HepG2 (cell line): ENCODE measurements at regions not wholly inside any gene's neighbourhood (a gene's known extent, or its start where the extent isn't known, plus 50 kb on each side); places are given as distances from the start of the nearest gene placed in this dataset.

ENCODE experiments used
- ATAC-seq: fragments of 200-7000 bp; cut with Tn5 transposase; 3 replicates; pipeline ENCODE4 v1.9.1; 2020; ENCODE audit warnings: mild to moderate bottlenecking, moderate library complexity
- BruUV-seq: library from RNA; stranded (reverse); fragments of 400-500 nt; replicated peaks from 2 replicates; lab custom pipeline; 2021; lab: Mats Ljungman, UMichigan
- CTCF ChIA-PET: fragments of 300-600 bp; formaldehyde crosslinking; extraction: SDS; loops from one replicate; lab custom pipeline; 2021; ENCODE audit warnings: low total read pairs, inconsistent platforms, low intra/inter-chr PET ratio; lab: Yijun Ruan, JAX
- POLR2A ChIA-PET: fragments of 350-600 bp; sonication (Branson Sonifier 250); formaldehyde crosslinking; loops from one replicate; lab custom pipeline; 2020; ENCODE audit warnings: antibody characterized with exemption, inconsistent platforms; lab: Yijun Ruan, JAX
- DNase-seq: peaks from one replicate; pipeline ENCODE4 v3.0.0-alpha.2; 2015; ENCODE audit warnings: low spot score
- FAIRE-seq: peaks from 3 replicates; lab custom pipeline; 2011; peaks lifted over from hg19 to GRCh38; lab: Jason Lieb, UNC
- H2AFZ ChIP-seq: one replicate; pipeline ENCODE4 v1.6.1; 2011; ENCODE audit warnings: low read length, inconsistent platforms
- H3K27ac ChIP-seq: fragments of 300-600 bp; 3 replicates; pipeline ENCODE4 v1.8.0; 2011; ENCODE audit warnings: mixed run types, mild to moderate bottlenecking, mixed read lengths, low read length, inconsistent platforms; ENCODE audit not compliant: insufficient read depth; ENCODE audit errors: extremely low read length
- H3K27me3 ChIP-seq, 2 experiments: fragments of 200-600 bp in 1 of 2; 2 replicates in 1 of 2; 3 replicates in 1 of 2; pipeline versions ENCODE4 v1.6.0 to v1.8.0; 2011; ENCODE audit warnings: low read length in 2 of 2, mild to moderate bottlenecking in 2 of 2, moderate library complexity in 2 of 2, inconsistent platforms in 1 of 2; ENCODE audit not compliant: insufficient read depth in 2 of 2, control insufficient read depth in 1 of 2
- H3K36me3 ChIP-seq, 2 experiments: fragments of 200-600 bp in 1 of 2; replicated peaks in 1 of 2; 2 replicates in 1 of 2; 3 replicates in 1 of 2; pipeline versions ENCODE4 v1.5.1 to v1.8.0; 2011; ENCODE audit warnings: low read length in 2 of 2, inconsistent platforms in 1 of 2; ENCODE audit not compliant: insufficient read depth in 2 of 2, control insufficient read depth in 1 of 2
- H3K4me1 ChIP-seq: 2 replicates; pipeline ENCODE4 v1.5.1; 2012; ENCODE audit warnings: low read length, inconsistent platforms; ENCODE audit not compliant: insufficient read depth
- H3K4me2 ChIP-seq: 2 replicates; pipeline ENCODE4 v1.6.0; 2011; ENCODE audit warnings: low read depth, low read length, inconsistent platforms
- H3K4me3 ChIP-seq, 3 experiments: fragments of 200-600 bp in 1 of 3; sonication (generic), shearing (Covaris generic) in 1 of 3; replicated peaks in 1 of 3; 2 replicates each; pipeline ENCODE4 v1.5.1; 2011 to 2016; ENCODE audit warnings: low read length in 3 of 3, inconsistent platforms in 2 of 3, low read depth in 2 of 3, mild to moderate bottlenecking in 2 of 3, control low read depth in 1 of 3, mixed read lengths in 1 of 3; ENCODE audit not compliant: insufficient read depth in 1 of 3
- H3K79me2 ChIP-seq: one replicate; pipeline ENCODE4 v1.6.1; 2011; ENCODE audit warnings: low read length, inconsistent platforms; ENCODE audit not compliant: insufficient read depth
- H3K9ac ChIP-seq: 2 replicates; pipeline ENCODE4 v1.6.0; 2011; ENCODE audit warnings: mild to moderate bottlenecking, low read depth, low read length, inconsistent platforms; ENCODE audit not compliant: insufficient read depth
- H3K9me3 ChIP-seq: 2 replicates; pipeline ENCODE4 v1.5.1; 2012; ENCODE audit warnings: mild to moderate bottlenecking, low read length
- H4K20me1 ChIP-seq: 2 replicates; pipeline ENCODE4 v1.6.0; 2011; ENCODE audit warnings: inconsistent platforms, mild to moderate bottlenecking, low read length, moderate library complexity; ENCODE audit not compliant: insufficient read depth
- ARID2 ChIP-seq: sonication (generic); formaldehyde crosslinking; IDR thresholded peaks from 2 replicates; pipeline ENCODE4 v1.8.1; 2022; ENCODE audit warnings: mild to moderate bottlenecking, missing genetic modification reagents, borderline replicate concordance
- ARID5B ChIP-seq: IDR thresholded peaks from 2 replicates; pipeline ENCODE4 v1.4.0; 2020; ENCODE audit warnings: mild to moderate bottlenecking, missing genetic modification reagents
- ARNTL ChIP-seq: sonication (generic); formaldehyde crosslinking; IDR thresholded peaks from 2 replicates; pipeline ENCODE4 v1.4.0; 2020; ENCODE audit warnings: mild to moderate bottlenecking, missing genetic modification reagents
- ASH2L ChIP-seq: fragments of 300-600, 200-600 bp; sonication (generic); IDR thresholded peaks from 2 replicates; pipeline ENCODE4 v1.7.0; 2017; ENCODE audit warnings: low read depth, mild to moderate bottlenecking, moderate library complexity, mixed read lengths, low read length; ENCODE audit not compliant: insufficient read length
- HOXA9 ChIP-seq: sonication (generic); formaldehyde crosslinking; IDR thresholded peaks from 2 replicates; pipeline ENCODE4 v1.8.1; 2022; ENCODE audit warnings: missing genetic modification reagents, mild to moderate bottlenecking, moderate library complexity, borderline replicate concordance
- KLF16 ChIP-seq, 2 experiments: sonication (generic) in 1 of 2; formaldehyde crosslinking in 1 of 2; IDR thresholded peaks; 2 replicates each; pipeline versions ENCODE4 v1.6.1 to v1.8.0; 2016 to 2023; ENCODE audit warnings: missing genetic modification reagents in 2 of 2, missing compliant biosample characterization in 1 of 2
- RFX5 ChIP-seq: IDR thresholded peaks from 2 replicates; pipeline ENCODE4 v1.6.1; 2011; ENCODE audit warnings: low read depth, low read length, improper control_type of control experiment
- RNF2 ChIP-seq: fragments of 450-650 bp; conservative IDR thresholded peaks from 2 replicates; pipeline ENCODE4 v1.6.1; 2016; ENCODE audit warnings: low read depth
- TP53 ChIP-seq: sonication (generic); formaldehyde crosslinking; conservative IDR thresholded peaks from 2 replicates; pipeline ENCODE4 v1.4.0; 2020; ENCODE audit warnings: missing genetic modification reagents
- XRCC5 ChIP-seq: fragments of 200-400 bp; formaldehyde crosslinking; optimal IDR thresholded peaks from 2 replicates; pipeline ENCODE3; 2017; ENCODE audit warnings: mild to moderate bottlenecking, low read length
- ZNF235 ChIP-seq: sonication (generic); formaldehyde crosslinking; IDR thresholded peaks from 2 replicates; pipeline ENCODE4 v1.8.1; 2023; ENCODE audit warnings: mild to moderate bottlenecking, missing genetic modification reagents, borderline replicate concordance
- ZNF256 ChIP-seq: sonication (generic); formaldehyde crosslinking; conservative IDR thresholded peaks from 2 replicates; pipeline ENCODE4 v1.4.0; 2020; ENCODE audit warnings: missing genetic modification reagents
- ZNF274 ChIP-seq: sonication (generic); formaldehyde crosslinking; IDR thresholded peaks from 2 replicates; pipeline ENCODE4 v1.5.1; 2020; ENCODE audit warnings: mild to moderate bottlenecking, missing genetic modification reagents
- ZNF629 ChIP-seq: sonication (generic); formaldehyde crosslinking; conservative IDR thresholded peaks from 2 replicates; pipeline ENCODE4 v1.5.0; 2020; ENCODE audit warnings: missing genetic modification reagents
- ZNF672 ChIP-seq: sonication (generic); formaldehyde crosslinking; IDR thresholded peaks from 2 replicates; pipeline ENCODE4 v1.8.1; 2022; ENCODE audit warnings: missing genetic modification reagents
- ZNF878 ChIP-seq: sonication (generic); formaldehyde crosslinking; IDR thresholded peaks from 2 replicates; pipeline ENCODE4 v1.8.1; 2023; ENCODE audit warnings: mild to moderate bottlenecking, missing genetic modification reagents, moderate library complexity
- WGBS: methylation state at CpG from one replicate; pipeline ENCODE4 v1.1.6; 2017; ENCODE audit warnings: low lambda C conversion rate; 5-methylcytosine and 5-hydroxymethylcytosine counted together
- in situ Hi-C: cut with HindIII; loops from 2 replicates; pipeline ENCODE4 v1.10.0; 2017; ENCODE audit warnings: low pct_unique_long_range_greater_than_20kb; ENCODE audit not compliant: extremely low pct_ligation_motif_present
- intact Hi-C: fragments of 100-400 bp; cut with micrococcal nuclease; formaldehyde crosslinking; loops from one replicate; pipeline ENCODE4 v1.10.0; 2022; ENCODE audit not compliant: unreplicated experiment
- TF ChIP-seq, protein P1 (sequence below): sonication (generic); formaldehyde crosslinking; IDR thresholded peaks from 2 replicates; pipeline ENCODE4 v1.5.0; 2020; ENCODE audit warnings: mild to moderate bottlenecking, missing genetic modification reagents, borderline replicate concordance
- TF ChIP-seq, protein P2 (sequence below): sonication (generic); formaldehyde crosslinking; IDR thresholded peaks from 2 replicates; pipeline ENCODE4; 2020; ENCODE audit warnings: missing genetic modification reagents, mild to moderate bottlenecking, borderline replicate concordance

- H3K27me3 ChIP-seq = no peaks in the 10 kb centered on the region; a peak in 1 of 5 replicates
- H3K4me2 ChIP-seq = no peak overlapping the region
- POLR2A ChIA-PET = no interaction called here
- H3K4me1 ChIP-seq = no peaks in the 10 kb centered on the region
- in situ Hi-C loops (loop anchor here (25.0 kb wide), 1 partner anchor 880 kb away; no protein-coding TSS in a partner anchor), intact Hi-C loops (no loop called here)
- no peak overlapping the region for H2AFZ ChIP-seq
- no peaks in the 10 kb centered on the region for H4K20me1 ChIP-seq
- no peaks in the 10 kb centered on the region for H3K9me3 ChIP-seq
- H3K27ac ChIP-seq = no peak overlapping the region
- H3K36me3 ChIP-seq = no peaks in the 10 kb centered on the region
- BruUV-seq = no TSS peak
- no peak for ATAC-seq
- 93% methylated on average over 2 of the region's 2 CpGs for WGBS
- no peak for FAIRE-seq
- no peak for DNase-seq
- no peak overlapping the region for H3K9ac ChIP-seq
- no peak overlapping the region for H3K4me3 ChIP-seq
- no peaks in the 10 kb centered on the region for H3K79me2 ChIP-seq
- CTCF ChIA-PET = no interaction called here
- TF ChIP-seq RFX5 (no peak), ARID5B (CRISPR knock-in tag) (no peak), ZNF878 (CRISPR knock-in tag) (no peak), TP53 (CRISPR knock-in tag) (no peak), KLF16 (CRISPR knock-in tag; IDR thresholded peaks at IDR 0.05) (no peak), ARID2 (CRISPR knock-in tag) (no peak), ZNF629 (CRISPR knock-in tag) (no peak), RNF2 (no peak), ZNF672 (no peak), ARNTL (CRISPR knock-in tag) (no peak), HOXA9 (CRISPR knock-in tag) (no peak), ASH2L (no peak), ZNF274 (CRISPR knock-in tag) (no peak), XRCC5 (no peak), ZNF235 (CRISPR knock-in tag) (no peak), ZNF256 (CRISPR knock-in tag) (no peak)
- TF ChIP-seq, protein P1, sequence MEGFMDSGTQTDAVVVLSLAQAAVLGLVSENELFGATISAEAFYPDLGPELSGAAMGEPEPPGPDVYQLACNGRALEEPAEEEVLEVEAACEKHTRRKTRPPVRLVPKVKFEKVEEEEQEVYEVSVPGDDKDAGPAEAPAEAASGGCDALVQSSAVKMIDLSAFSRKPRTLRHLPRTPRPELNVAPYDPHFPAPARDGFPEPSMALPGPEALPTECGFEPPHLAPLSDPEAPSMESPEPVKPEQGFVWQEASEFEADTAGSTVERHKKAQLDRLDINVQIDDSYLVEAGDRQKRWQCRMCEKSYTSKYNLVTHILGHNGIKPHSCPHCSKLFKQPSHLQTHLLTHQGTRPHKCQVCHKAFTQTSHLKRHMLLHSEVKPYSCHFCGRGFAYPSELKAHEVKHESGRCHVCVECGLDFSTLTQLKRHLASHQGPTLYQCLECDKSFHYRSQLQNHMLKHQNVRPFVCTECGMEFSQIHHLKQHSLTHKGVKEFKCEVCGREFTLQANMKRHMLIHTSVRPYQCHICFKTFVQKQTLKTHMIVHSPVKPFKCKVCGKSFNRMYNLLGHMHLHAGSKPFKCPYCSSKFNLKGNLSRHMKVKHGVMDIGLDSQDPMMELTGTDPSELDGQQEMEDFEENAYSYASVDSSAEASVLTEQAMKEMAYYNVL (CRISPR knock-in tag) = no peak
- TF ChIP-seq, protein P2, sequence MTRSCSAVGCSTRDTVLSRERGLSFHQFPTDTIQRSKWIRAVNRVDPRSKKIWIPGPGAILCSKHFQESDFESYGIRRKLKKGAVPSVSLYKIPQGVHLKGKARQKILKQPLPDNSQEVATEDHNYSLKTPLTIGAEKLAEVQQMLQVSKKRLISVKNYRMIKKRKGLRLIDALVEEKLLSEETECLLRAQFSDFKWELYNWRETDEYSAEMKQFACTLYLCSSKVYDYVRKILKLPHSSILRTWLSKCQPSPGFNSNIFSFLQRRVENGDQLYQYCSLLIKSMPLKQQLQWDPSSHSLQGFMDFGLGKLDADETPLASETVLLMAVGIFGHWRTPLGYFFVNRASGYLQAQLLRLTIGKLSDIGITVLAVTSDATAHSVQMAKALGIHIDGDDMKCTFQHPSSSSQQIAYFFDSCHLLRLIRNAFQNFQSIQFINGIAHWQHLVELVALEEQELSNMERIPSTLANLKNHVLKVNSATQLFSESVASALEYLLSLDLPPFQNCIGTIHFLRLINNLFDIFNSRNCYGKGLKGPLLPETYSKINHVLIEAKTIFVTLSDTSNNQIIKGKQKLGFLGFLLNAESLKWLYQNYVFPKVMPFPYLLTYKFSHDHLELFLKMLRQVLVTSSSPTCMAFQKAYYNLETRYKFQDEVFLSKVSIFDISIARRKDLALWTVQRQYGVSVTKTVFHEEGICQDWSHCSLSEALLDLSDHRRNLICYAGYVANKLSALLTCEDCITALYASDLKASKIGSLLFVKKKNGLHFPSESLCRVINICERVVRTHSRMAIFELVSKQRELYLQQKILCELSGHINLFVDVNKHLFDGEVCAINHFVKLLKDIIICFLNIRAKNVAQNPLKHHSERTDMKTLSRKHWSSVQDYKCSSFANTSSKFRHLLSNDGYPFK = no peak
These were observed 146.1 kb upstream of the DPYD start for GRCh38 chr1:98066911-98067310.
